HUDEP-2 (cell line): ENCODE measurements at regions not wholly inside any gene's neighbourhood (a gene's known extent, or its start where the extent isn't known, plus 50 kb on each side); places are given as distances from the start of the nearest gene placed in this dataset.
"Not testable (repeated sequence)": the region's sequence is repeated elsewhere in the genome, so short reads cannot be mapped to it uniquely, and the experiment has no call there.

Source experiments
- DNase-seq, 76 experiments: peaks; one replicate each; lab custom pipeline; 2025; ENCODE audit not compliant: unreplicated experiment in 76 of 76; lab: John Stamatoyannopoulos, UW

- DNase-seq, result no peak
These were observed 286.5 kb upstream of the MGAT5 start for GRCh38 chr2:133967326-133967725.

- no peak for DNase-seq
These were observed 285.4 kb upstream of the MGAT5 start for GRCh38 chr2:133968446-133968845.

GRCh38 chr2:133970641-133971040 lies 283.2 kb upstream of the MGAT5 start:
- no peak for DNase-seq

- no peak for DNase-seq
These were observed 281.6 kb upstream of the MGAT5 start for GRCh38 chr2:133972297-133972696.

- no peak for DNase-seq
These were observed 281.1 kb upstream of the MGAT5 start for GRCh38 chr2:133972786-133973185.

- no peak for DNase-seq
These were observed 279.5 kb upstream of the MGAT5 start for GRCh38 chr2:133974353-133974752.

GRCh38 chr2:133975135-133975534 lies 278.7 kb upstream of the MGAT5 start:
- DNase-seq, result no peak

GRCh38 chr2:133975676-133976428 lies 278.0 kb upstream of the MGAT5 start:
- DNase-seq, result no peak

- DNase-seq, result no peak
These were observed 277.2 kb upstream of the MGAT5 start for GRCh38 chr2:133976659-133977058.

GRCh38 chr2:133977405-133977804 lies 276.5 kb upstream of the MGAT5 start:
- no peak for DNase-seq

GRCh38 chr2:133982256-133982655 lies 271.6 kb upstream of the MGAT5 start:
- DNase-seq, result no peak

- DNase-seq, result no peak
These were observed 268.3 kb upstream of the MGAT5 start for GRCh38 chr2:133985563-133985962.

- no peak for DNase-seq
These were observed 267.6 kb upstream of the MGAT5 start for GRCh38 chr2:133986081-133986837.

GRCh38 chr2:133986881-133987795 lies 266.7 kb upstream of the MGAT5 start:
- DNase-seq, result no peak

GRCh38 chr2:133988316-133988891 lies 265.5 kb upstream of the MGAT5 start:
- DNase-seq, result no peak

GRCh38 chr2:133991606-133992168 lies 262.2 kb upstream of the MGAT5 start:
- no peak for DNase-seq

GRCh38 chr2:133992454-133992853 lies 261.4 kb upstream of the MGAT5 start:
- DNase-seq, result no peak

- no peak for DNase-seq
These were observed 260.7 kb upstream of the MGAT5 start for GRCh38 chr2:133993160-133993559.

- DNase-seq, result not testable (repeated sequence)
These were observed 255.1 kb upstream of the MGAT5 start for GRCh38 chr2:133998726-133999125.

GRCh38 chr2:134002391-134002790 lies 251.5 kb upstream of the MGAT5 start:
- DNase-seq, result no peak
